GM12878 (cell line): ENCODE measurements at regions not wholly inside any gene's neighbourhood (a gene's known extent, or its start where the extent isn't known, plus 50 kb on each side); places are given as distances from the start of the nearest gene placed in this dataset.

Experiments used
- ATAC-seq: fragments of 200-7000 bp; cut with Tn5 transposase; 3 replicates; pipeline ENCODE4 v1.9.1; 2020; ENCODE audit warnings: mild to moderate bottlenecking, moderate library complexity
- BruUV-seq: library from RNA; stranded (reverse); fragments of 400-500 nt; replicated peaks from 2 replicates; lab custom pipeline; 2021; lab: Mats Ljungman, UMichigan
- CTCF ChIA-PET: fragments of 300-600 bp; sonication (Branson Sonifier 250); formaldehyde crosslinking; extraction: SDS; loops from one replicate; lab custom pipeline; 2021; ENCODE audit warnings: inconsistent platforms; lab: Yijun Ruan, JAX
- POLR2A ChIA-PET: fragments of 350-600 bp; formaldehyde crosslinking; extraction: SDS; loops from one replicate; lab custom pipeline; 2021; ENCODE audit warnings: inconsistent platforms; lab: Charles Lee
- RAD21 ChIA-PET: fragments of 300-600 bp; sonication (Branson Sonifier 250); formaldehyde crosslinking; loops from one replicate; lab custom pipeline; 2023; ENCODE audit warnings: antibody characterized with exemption; ENCODE audit not compliant: unreplicated experiment; lab: Charles Lee
- SMC1A ChIA-PET: fragments of 300-600 bp; sonication (Branson Sonifier 250); formaldehyde crosslinking; loops from one replicate; lab custom pipeline; 2023; ENCODE audit not compliant: unreplicated experiment, uncharacterized antibody; lab: Charles Lee
- DNase-seq: peaks from one replicate; pipeline ENCODE4 v3.0.0-alpha.2; 2011; ENCODE audit warnings: low read depth, low spot score
- FAIRE-seq: peaks from 3 replicates; lab custom pipeline; 2011; peaks lifted over from hg19 to GRCh38; lab: Jason Lieb, UNC
- H2AFZ ChIP-seq: 2 replicates; pipeline ENCODE4 v1.6.0; 2011; ENCODE audit warnings: low read depth, low read length, control low read depth; ENCODE audit not compliant: control insufficient read depth
- H3K27ac ChIP-seq: 2 replicates; pipeline ENCODE4 v1.5.1; 2011; ENCODE audit warnings: control low read depth; ENCODE audit not compliant: control insufficient read depth, insufficient read depth
- H3K27me3 ChIP-seq, 2 experiments: replicated peaks in 1 of 2; 2 replicates each; pipeline versions ENCODE4 v1.6.0 to v1.6.1; 2011; ENCODE audit warnings: low read length in 1 of 2; ENCODE audit not compliant: control insufficient read depth in 2 of 2, insufficient read depth in 2 of 2
- H3K36me3 ChIP-seq, 2 experiments: 2 replicates each; pipeline ENCODE4 v1.5.1; 2011; ENCODE audit warnings: low read length in 1 of 2; ENCODE audit not compliant: control insufficient read depth in 2 of 2, insufficient read depth in 2 of 2
- H3K4me1 ChIP-seq: 2 replicates; pipeline ENCODE4 v1.6.1; 2011; ENCODE audit warnings: mild to moderate bottlenecking, low read length, moderate library complexity, mixed read lengths; ENCODE audit not compliant: control insufficient read depth, insufficient read depth
- H3K4me2 ChIP-seq: 2 replicates; pipeline ENCODE4 v1.6.0; 2011; ENCODE audit warnings: control low read depth; ENCODE audit not compliant: control insufficient read depth, insufficient read depth
- H3K4me3 ChIP-seq: fragments of 200-600 bp; sonication (generic); 2 replicates; pipeline ENCODE4 v1.5.1; 2016
- H3K79me2 ChIP-seq: 2 replicates; pipeline ENCODE4 v1.6.0; 2011; ENCODE audit warnings: low read length; ENCODE audit not compliant: control insufficient read depth, insufficient read depth
- H3K9ac ChIP-seq: 2 replicates; pipeline ENCODE4 v1.8.0; 2011; ENCODE audit warnings: low read length, control low read depth, mixed read lengths; ENCODE audit not compliant: control insufficient read depth, insufficient read depth
- H3K9me3 ChIP-seq: replicated peaks from 3 replicates; pipeline ENCODE4 v1.5.1; 2011; ENCODE audit warnings: mild to moderate bottlenecking, low read length; ENCODE audit not compliant: control insufficient read depth, insufficient read depth
- H4K20me1 ChIP-seq: 2 replicates; pipeline ENCODE4 v1.6.0; 2011; ENCODE audit not compliant: control insufficient read depth, insufficient read depth
- ASH2L ChIP-seq: fragments of 300-600, 200-600 bp; sonication (generic); IDR thresholded peaks from 2 replicates; pipeline ENCODE4 v1.6.1; 2017; ENCODE audit warnings: low read depth, mild to moderate bottlenecking, borderline replicate concordance
- BACH1 ChIP-seq: fragments of 450-650 bp; IDR thresholded peaks from 2 replicates; pipeline ENCODE4 v1.6.1; 2017; ENCODE audit warnings: mild to moderate bottlenecking, borderline replicate concordance
- CHD1 ChIP-seq: IDR thresholded peaks from 2 replicates; pipeline ENCODE4 v1.6.1; 2012; ENCODE audit warnings: low read depth, low read length, improper control_type of control experiment
- GABPA ChIP-seq: IDR thresholded peaks from 2 replicates; pipeline ENCODE4 v1.6.1; 2014; ENCODE audit warnings: antibody characterized with exemption, low read depth, mild to moderate bottlenecking, inconsistent platforms
- IRF5 ChIP-seq: fragments of 450-650 bp; IDR thresholded peaks from 2 replicates; pipeline ENCODE4 v1.6.1; 2017; ENCODE audit warnings: borderline replicate concordance
- NFYA ChIP-seq: IDR thresholded peaks from 2 replicates; pipeline ENCODE4 v1.6.1; 2011; ENCODE audit warnings: low read depth, mild to moderate bottlenecking, low read length, improper control_type of control experiment, borderline replicate concordance
- NRF1 ChIP-seq: conservative IDR thresholded peaks from 2 replicates; pipeline ENCODE4 v1.6.1; 2011; ENCODE audit warnings: mild to moderate bottlenecking, low read depth, low read length, improper control_type of control experiment
- RB1 ChIP-seq: fragments of 450-650 bp; formaldehyde crosslinking; IDR thresholded peaks from 2 replicates; pipeline ENCODE4 v1.6.1; 2017; ENCODE audit warnings: mild to moderate bottlenecking, borderline replicate concordance
- RELA ChIP-seq: fragments of 450-650 bp; IDR thresholded peaks from 2 replicates; pipeline ENCODE4 v1.8.0; 2014; ENCODE audit warnings: borderline replicate concordance; ENCODE audit not compliant: partially characterized antibody
- TCF7 ChIP-seq: IDR thresholded peaks from 2 replicates; pipeline ENCODE4 v1.6.1; 2014; ENCODE audit warnings: antibody characterized with exemption, borderline replicate concordance
- WGBS: methylation state at CpG from one replicate; pipeline ENCODE4 v1.1.6; 2016; ENCODE audit warnings: low lambda C conversion rate; ENCODE audit not compliant: insufficient replicate concordance, insufficient coverage; ENCODE audit errors: missing lambda C conversion rate; 5-methylcytosine and 5-hydroxymethylcytosine counted together
- in situ Hi-C: fragments of 300-500 bp; cut with MboI; formaldehyde crosslinking; loops from 9 replicates; pipeline ENCODE4 v1.14.3; 2018; ENCODE audit warnings: mixed read lengths
- intact Hi-C: fragments of 100-400 bp; cut with micrococcal nuclease; formaldehyde crosslinking; loops from one replicate; pipeline ENCODE4 v1.14.2; 2022; ENCODE audit not compliant: unreplicated experiment
- TF ChIP-seq, protein P1 (sequence below): fragments of 450-650 bp; IDR thresholded peaks from 2 replicates; pipeline ENCODE4 v1.6.1; 2017; ENCODE audit warnings: mild to moderate bottlenecking, low read depth, inconsistent platforms; ENCODE audit not compliant: poor library complexity, severe bottlenecking

DNA sequence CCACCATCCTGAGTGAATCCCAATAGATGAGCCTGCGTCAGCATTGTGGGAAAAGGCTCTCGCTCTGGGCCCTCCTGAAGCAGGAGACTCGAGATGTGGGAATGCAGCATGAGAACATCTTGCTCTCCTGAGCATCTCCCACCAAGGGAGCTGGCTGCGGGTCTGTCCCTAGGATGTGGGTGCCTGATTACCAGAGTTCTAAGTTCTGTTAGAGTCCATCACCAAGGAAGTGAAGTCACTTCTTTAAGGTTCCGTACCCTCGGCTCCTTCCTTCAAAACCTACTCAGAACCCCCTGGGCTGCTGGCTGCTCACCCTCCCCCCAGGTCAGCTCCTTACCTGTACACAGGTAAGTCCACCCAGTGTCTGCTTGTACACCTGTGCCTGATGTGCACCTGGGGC is 100.5 kb upstream of the IGLL5 start:
- ATAC-seq (no peak), FAIRE-seq (no peak), DNase-seq (no peak)
- Histone ChIP-seq H3K36me3 (no peaks in the 10 kb centered on the region), H3K27me3 (no peaks in the 10 kb centered on the region), H3K27ac (no peak overlapping the region), H3K9me3 (no peaks in the 10 kb centered on the region), H3K4me3 (no peak overlapping the region), H3K4me2 (no peak overlapping the region), H3K9ac (no peak overlapping the region), H4K20me1 (no peaks in the 10 kb centered on the region), H3K79me2 (no peaks in the 10 kb centered on the region), H2AFZ (no peak overlapping the region), H3K4me1 (no peaks in the 10 kb centered on the region)
- RAD21 ChIA-PET, result interaction anchor here (4.3 kb wide), 1 partner anchor 170 kb away, joined by 59 read pairs; no protein-coding TSS in a partner anchor
- CTCF ChIA-PET, result interaction anchor here (1.1 to 5.9 kb wide), 10 partner anchors 10 to 170 kb away, joined by 3 to 115 read pairs (median 6); no protein-coding TSS in a partner anchor
- no TSS peak for BruUV-seq
- POLR2A ChIA-PET, result interaction anchor here (0.6 kb wide), 1 partner anchor 242 kb away, joined by 5 read pairs; no protein-coding TSS in a partner anchor
- in situ Hi-C loops, result loop anchor here (10.0 kb wide), 1 partner anchor 338 kb away; no protein-coding TSS in a partner anchor
- TF ChIP-seq RELA (no peak), NRF1 (no peak), BACH1 (no peak), TCF7 (no peak), CHD1 (no peak), GABPA (no peak), NFYA (no peak), RB1 (no peak), ASH2L (no peak), IRF5 (no peak)
- TF ChIP-seq, protein P1, sequence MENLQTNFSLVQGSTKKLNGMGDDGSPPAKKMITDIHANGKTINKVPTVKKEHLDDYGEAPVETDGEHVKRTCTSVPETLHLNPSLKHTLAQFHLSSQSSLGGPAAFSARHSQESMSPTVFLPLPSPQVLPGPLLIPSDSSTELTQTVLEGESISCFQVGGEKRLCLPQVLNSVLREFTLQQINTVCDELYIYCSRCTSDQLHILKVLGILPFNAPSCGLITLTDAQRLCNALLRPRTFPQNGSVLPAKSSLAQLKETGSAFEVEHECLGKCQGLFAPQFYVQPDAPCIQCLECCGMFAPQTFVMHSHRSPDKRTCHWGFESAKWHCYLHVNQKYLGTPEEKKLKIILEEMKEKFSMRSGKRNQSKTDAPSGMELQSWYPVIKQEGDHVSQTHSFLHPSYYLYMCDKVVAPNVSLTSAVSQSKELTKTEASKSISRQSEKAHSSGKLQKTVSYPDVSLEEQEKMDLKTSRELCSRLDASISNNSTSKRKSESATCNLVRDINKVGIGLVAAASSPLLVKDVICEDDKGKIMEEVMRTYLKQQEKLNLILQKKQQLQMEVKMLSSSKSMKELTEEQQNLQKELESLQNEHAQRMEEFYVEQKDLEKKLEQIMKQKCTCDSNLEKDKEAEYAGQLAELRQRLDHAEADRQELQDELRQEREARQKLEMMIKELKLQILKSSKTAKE, result no peak
- SMC1A ChIA-PET, result interaction anchor here (0.7 to 4.3 kb wide), 5 partner anchors 17 to 342 kb away, joined by 3 to 48 read pairs (median 6); no protein-coding TSS in a partner anchor
- 82% methylated on average over 6 of the region's 6 CpGs for WGBS
- intact Hi-C loops, result loop anchor here (5.0 kb wide), 1 partner anchor 170 kb away; no protein-coding TSS in a partner anchor
